Ecto neural progenitor cell (in vitro differentiated cells): ENCODE measurements at regions not wholly inside any gene's neighbourhood (a gene's known extent, or its start where the extent isn't known, plus 50 kb on each side); places are given as distances from the start of the nearest gene placed in this dataset.
"Not testable (repeated sequence)": the region's sequence is repeated elsewhere in the genome, so short reads cannot be mapped to it uniquely, and the experiment has no call there.

Experiments
- DNase-seq: peaks from one replicate; pipeline ENCODE4 v3.0.0-alpha.2; 2018; ENCODE audit warnings: low spot score

DNA sequence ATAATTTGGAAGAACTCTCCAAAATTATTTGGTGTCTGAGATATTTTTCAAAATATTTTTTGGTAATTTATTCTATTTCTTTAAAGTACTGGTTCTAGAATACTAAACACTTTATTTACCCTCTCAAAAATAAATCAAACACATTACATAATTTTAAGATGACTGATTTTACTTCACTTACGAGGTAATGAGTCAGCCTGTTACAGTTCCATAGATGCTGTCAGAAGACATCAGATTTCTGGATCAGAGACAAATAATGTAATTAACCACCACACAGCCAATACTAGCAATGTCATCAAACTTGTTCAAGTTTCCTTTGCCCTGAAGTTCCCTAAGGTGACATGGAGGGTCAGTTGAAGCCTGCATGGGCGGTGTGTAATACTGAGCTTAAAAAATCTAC is 106.1 kb upstream of the CDH9 start:
- no peak for DNase-seq

DNA sequence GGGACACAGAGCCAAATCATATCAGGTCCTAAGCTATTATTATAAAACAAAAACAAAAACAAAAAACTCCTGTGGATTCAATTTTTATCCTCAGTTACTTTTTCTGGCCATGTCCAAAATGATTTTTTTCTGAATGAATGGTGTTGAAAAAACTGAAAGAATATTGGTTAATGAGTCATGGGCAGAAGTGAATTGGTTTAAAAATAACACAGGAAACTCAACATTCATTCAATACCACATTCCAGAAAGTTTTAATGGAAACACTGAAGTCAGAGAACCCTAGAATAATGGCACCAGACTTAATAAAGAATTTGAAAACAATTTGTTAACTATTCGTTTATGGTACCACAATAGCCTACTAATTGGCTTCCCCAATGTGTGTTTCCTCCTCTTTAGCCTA is 102.4 kb upstream of the CDH9 start:
- no peak for DNase-seq

DNA sequence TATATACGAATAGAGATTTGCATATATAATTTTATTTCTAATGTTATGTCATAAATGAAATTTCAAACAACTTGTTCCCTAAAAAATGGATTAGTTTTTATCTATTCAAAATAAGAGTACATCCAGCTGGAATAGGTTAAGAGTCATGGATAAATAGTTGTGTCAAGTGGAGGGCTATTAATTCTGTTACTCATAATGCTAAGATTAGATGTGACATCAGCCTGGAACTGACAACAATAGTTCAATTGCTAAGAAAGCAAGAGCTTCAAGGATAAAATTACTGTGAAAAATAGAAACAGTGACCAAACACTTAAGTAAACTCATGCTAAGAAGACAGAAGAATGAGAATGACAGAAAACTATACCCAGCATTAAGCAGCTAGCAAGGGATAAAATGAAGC is 92.2 kb upstream of the CDH9 start:
- DNase-seq: no peak

DNA sequence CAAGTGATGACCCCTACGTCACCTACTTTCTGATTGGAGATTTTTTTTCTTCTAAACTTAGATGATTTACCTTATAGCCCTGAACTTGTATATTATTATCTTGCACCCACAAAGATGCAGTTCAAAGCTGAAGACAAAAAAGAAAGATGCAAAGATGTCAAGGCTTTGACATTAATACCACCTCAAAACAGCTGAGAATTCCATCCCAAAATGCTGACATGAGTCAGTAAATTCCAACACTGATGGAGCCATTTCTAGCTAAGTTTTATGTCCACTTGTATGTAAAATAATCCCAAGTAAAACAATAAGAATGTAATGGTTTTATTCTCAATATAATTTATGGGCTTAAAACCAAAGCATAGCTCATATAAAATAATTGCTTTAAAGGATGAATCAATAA is 91.5 kb upstream of the CDH9 start:
- no peak for DNase-seq

DNA sequence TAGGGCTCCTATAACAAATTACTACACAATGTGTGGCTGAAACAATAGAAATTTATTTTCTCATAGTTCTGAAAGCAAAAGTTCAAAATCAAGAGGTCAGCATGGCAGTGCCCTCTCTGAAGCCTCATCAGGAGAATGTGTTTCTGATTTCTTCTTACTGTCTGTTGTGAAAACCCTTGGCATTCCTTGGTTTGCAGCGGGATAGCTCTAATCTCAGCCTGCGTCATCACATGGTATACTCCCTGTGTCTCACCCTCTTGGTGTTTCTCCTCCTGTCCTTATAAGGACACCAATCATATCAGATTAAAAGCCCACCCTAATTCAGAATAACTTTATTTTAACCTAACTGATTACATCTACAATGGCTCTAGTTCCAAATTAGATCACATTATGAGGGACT is 87.5 kb upstream of the CDH9 start:
- no peak for DNase-seq

DNA sequence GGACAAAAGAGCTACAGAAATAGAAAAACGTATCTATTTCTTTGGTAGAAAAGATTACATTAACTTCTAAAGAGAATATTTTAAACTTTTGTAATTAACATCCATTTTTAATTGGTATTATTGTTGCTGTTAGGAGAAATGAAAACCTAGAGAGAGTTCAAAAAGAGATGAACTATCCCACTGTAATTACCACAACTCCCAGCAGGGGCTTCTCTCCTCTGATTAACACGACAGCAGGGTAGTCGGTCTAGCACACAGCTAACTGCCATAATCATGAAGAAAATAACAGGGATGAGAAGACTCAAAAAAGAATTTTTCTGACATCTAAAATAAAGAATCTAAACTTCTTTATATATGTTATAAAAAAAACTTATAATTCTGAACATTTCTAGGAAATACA is 86.2 kb upstream of the CDH9 start:
- DNase-seq: no peak

DNA sequence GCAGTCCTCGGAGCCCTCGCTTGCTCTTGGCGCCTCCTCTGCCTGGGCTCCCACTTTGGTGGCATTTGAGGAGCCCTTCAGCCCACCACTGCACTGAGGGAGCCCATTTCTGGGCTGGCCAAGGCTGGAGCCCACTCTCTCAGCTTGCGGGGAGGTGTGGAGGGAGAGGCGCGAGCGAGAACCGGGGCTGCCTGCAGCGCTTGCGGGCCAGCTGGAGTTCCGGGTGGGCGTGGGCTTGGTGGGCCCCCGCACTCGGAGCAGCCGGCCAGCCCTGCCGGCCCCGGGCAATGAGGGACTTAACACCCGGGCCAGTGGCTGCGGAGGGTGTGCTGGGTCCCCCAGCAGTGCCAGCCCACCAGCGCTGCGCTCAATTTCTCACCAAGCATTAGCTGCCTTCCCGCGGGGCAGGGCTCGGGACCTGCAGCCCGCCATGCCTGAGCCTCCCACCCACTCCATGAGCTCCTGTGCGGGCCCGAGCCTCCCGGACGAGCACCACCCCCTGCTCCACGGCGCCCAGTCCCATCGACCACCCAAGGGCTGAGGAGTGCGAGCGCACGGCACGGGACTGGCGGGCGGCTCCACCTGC is 81.4 kb upstream of the CDH9 start:
- DNase-seq: not testable (repeated sequence)

DNA sequence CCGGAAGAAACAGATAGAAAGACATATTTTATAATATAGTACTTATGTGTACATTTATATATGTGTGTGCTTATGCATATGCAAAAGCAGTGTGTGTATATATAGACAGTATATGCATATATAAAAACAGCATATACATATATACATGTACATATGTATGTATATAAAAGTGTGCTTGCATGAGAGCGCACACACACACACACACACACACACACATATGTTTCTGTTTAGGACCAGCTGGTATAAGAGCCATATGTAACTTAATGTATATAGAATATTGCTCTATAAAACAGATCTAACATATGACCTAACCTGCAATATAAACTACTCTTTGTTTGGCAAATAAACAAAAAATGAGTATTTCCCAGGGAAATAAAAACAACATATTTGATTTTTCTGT is 65.1 kb upstream of the CDH9 start:
- no peak for DNase-seq

DNA sequence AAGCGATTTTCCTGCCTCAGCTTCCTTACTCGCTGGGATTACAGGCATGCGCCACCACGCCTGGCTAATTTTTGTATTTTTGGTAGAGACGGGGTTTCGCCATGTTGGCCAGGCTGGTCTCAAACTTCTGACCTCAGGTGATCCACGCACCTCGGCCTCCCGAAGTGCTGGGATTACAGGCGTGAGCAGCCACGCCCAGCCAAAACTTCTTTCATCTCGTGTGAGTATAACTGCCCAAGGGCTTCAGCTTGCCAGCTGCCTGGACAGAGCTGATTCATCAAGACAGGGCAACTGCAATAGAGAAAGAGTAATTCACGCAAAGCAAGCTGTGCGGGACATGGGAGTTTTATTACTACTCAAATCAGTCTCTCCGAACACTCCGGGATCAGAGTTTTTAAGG is 57.4 kb upstream of the CDH9 start:
- DNase-seq: not testable (repeated sequence)

DNA sequence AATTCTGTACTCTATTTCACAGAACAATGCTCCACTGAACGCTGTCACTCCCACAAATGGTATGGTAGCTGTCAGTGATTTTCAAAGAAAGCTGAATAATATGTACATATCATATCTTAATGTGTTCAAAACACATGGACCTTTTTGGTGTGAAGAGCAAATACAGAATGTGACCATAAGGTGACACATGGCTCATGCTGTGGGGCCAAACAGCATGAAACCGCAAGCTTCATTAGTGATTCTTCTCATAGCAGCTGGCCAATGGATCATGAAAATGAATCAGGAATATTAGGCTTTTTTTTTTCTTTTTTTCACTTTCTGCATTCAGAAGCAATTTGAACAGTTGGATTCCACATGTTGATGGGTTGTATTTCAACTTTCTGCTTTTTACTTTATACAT is 54.9 kb upstream of the CDH9 start:
- no peak for DNase-seq

DNA sequence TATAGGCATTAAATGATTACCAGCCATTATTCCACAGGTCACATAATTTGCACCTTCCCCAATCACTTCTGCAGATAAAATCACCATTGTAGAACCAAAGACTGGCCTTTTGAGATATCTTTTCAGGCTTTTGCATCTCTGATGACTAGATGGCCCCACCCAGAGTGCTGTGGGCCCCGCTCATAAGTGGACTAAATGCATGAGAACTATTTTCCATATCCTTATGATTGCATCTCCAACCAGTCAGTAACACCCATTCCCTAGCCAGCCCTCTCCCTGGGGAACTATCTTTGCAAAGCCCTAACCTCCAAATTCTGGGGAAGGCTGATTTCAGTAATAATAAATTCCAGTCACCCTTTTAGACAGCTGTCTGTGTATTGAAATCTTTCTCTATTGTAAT is 53.5 kb upstream of the CDH9 start:
- no peak for DNase-seq

DNA sequence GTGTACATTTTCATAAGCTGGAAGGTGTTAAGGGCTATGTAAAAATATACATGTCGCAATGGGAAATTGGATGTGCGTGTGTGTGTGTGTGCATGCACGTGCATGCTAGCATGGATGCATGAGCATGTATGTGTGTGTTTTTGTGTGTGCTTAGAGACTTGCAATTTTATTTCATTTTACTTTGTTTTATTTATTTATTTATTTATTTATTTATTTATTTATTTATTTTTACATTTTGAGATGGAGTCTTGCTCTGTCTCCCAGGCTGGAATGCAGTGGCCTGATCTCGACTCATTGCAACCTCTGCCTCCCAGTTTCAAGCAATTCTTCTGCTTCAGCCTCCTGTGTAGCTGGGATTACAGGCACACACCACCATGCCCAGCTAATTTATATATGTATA is 50.4 kb upstream of the CDH9 start:
- DNase-seq: not testable (repeated sequence)
